ENCODE measurements at regions not wholly inside any gene's neighbourhood (a gene's known extent, or its start where the extent isn't known, plus 50 kb on each side); places are given as distances from the start of the nearest gene placed in this dataset.

DNA sequence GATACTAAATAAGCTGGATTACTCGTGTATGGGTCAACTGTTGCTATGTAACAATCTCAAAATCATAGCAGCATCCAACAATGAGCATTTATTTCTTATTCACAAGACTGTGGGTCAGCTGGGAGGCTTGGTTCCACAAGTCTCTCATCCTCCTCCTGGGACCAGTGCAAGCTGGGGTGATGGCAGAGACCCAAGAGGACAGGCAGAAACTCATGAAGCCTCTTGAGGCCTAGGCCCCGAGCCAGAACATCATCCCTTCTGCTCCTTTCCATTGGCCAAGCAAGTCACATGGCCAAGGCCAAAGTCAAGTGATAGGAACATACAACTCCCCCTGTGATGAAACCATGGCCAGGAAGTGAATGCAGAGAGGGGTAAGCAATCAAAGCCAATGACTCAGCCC is 422.1 kb downstream of the BCOR start:
- ATAC-seq (no peak), DNase-seq (peak; percentile 19 to 43 (median 30))
- no peak for TF ChIP-seq POLR2A (IDR thresholded peaks at IDR 0.05)
- TF ChIP-seq, protein P1, sequence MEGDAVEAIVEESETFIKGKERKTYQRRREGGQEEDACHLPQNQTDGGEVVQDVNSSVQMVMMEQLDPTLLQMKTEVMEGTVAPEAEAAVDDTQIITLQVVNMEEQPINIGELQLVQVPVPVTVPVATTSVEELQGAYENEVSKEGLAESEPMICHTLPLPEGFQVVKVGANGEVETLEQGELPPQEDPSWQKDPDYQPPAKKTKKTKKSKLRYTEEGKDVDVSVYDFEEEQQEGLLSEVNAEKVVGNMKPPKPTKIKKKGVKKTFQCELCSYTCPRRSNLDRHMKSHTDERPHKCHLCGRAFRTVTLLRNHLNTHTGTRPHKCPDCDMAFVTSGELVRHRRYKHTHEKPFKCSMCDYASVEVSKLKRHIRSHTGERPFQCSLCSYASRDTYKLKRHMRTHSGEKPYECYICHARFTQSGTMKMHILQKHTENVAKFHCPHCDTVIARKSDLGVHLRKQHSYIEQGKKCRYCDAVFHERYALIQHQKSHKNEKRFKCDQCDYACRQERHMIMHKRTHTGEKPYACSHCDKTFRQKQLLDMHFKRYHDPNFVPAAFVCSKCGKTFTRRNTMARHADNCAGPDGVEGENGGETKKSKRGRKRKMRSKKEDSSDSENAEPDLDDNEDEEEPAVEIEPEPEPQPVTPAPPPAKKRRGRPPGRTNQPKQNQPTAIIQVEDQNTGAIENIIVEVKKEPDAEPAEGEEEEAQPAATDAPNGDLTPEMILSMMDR (IDR thresholded peaks at IDR 0.05), result no peak
- Histone ChIP-seq H3K27ac (no peak overlapping the region), H3K36me3 (replicated peaks in 1 of 2; ENCODE audit: insufficient read depth in 1 of 2, low read depth in 2 of 2) (no peaks in the 10 kb centered on the region), H3K9me3 (no peaks in the 10 kb centered on the region), H3K4me3 (no peak overlapping the region), H3K4me1 (no peaks in the 10 kb centered on the region), H3K27me3 (no peaks in the 10 kb centered on the region)
- intact Hi-C loops (cut with DNase I), result no loop called here
- 30 to 47% methylated on average over 1 to 2 of the region's 2 CpGs for WGBS, 2 donors

DNA sequence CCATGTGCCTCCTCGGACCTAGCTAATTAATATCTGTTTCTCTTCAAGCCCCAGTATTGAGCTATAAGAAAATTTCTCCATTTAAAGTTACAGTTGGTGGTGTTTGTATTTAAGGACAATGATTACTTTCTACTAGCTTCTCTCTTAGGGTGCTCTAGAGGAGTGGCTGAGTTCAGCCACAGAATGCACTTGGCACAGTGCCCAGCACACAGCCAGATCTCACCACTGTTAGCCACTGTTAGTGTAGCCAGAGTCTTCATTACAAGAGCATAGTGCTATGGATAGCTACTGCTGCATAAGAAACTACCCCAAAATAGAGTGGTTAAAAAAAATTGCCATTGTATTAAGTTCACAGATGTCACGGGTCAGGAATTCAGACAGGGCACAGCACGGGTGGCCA is 421.3 kb downstream of the BCOR start:
- intact Hi-C loops (cut with DNase I), result no loop called here
- no peaks in the 10 kb centered on the region for H3K36me3 ChIP-seq (replicated peaks in 1 of 2; ENCODE audit: insufficient read depth in 1 of 2, low read depth in 2 of 2)
- no peak for DNase-seq

DNA sequence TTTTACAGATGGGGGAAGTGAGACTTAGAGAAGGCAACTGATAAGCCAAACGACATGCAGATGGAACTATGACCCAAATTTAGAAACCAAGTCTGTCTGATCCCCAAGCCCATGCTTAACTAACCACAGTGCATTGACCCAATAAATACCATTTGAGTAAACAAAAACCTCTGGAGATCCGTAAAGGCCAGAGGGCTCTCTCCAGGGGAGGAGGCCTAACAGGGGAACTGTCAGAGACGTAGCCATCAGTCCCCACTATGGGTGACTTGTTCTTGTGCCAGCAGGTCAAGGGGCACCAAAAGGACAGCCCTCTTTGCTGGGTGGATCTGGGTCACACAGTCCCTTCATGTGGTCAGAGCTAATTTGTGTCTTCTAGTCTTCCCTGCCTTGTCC is 420.2 kb downstream of the BCOR start:
- H3K4me3 ChIP-seq, result no peak overlapping the region
- 64 to 85% methylated on average over 3 of the region's 3 CpGs for WGBS, 2 donors
- H3K27ac ChIP-seq, result no peak overlapping the region
- ATAC-seq (no peak), DNase-seq (no peak)
- no peaks in the 10 kb centered on the region for H3K27me3 ChIP-seq
- TF ChIP-seq, protein P1 (IDR thresholded peaks at IDR 0.05), result no peak
- no peak for TF ChIP-seq POLR2A (IDR thresholded peaks at IDR 0.05)
- H3K9me3 ChIP-seq, result no peaks in the 10 kb centered on the region
- H3K4me1 ChIP-seq, result no peaks in the 10 kb centered on the region
- H3K36me3 ChIP-seq (replicated peaks in 1 of 2; ENCODE audit: insufficient read depth in 1 of 2, low read depth in 2 of 2), result no peaks in the 10 kb centered on the region
- intact Hi-C loops (cut with DNase I), result no loop called here

More for the DNA sequence above, 421.3 kb downstream of the BCOR start:
- no peak overlapping the region for H3K4me3 ChIP-seq
- H3K27me3 ChIP-seq, result no peaks in the 10 kb centered on the region
- 76 to 87% methylated on average over 1 to 3 of the region's 3 CpGs for WGBS, 2 donors
- H3K4me1 ChIP-seq, result no peaks in the 10 kb centered on the region
- no peaks in the 10 kb centered on the region for H3K9me3 ChIP-seq
- no peak for TF ChIP-seq POLR2A (IDR thresholded peaks at IDR 0.05)
- TF ChIP-seq, protein P1 (IDR thresholded peaks at IDR 0.05), result no peak
- H3K27ac ChIP-seq, result no peak overlapping the region
- ATAC-seq, result no peak

DNA sequence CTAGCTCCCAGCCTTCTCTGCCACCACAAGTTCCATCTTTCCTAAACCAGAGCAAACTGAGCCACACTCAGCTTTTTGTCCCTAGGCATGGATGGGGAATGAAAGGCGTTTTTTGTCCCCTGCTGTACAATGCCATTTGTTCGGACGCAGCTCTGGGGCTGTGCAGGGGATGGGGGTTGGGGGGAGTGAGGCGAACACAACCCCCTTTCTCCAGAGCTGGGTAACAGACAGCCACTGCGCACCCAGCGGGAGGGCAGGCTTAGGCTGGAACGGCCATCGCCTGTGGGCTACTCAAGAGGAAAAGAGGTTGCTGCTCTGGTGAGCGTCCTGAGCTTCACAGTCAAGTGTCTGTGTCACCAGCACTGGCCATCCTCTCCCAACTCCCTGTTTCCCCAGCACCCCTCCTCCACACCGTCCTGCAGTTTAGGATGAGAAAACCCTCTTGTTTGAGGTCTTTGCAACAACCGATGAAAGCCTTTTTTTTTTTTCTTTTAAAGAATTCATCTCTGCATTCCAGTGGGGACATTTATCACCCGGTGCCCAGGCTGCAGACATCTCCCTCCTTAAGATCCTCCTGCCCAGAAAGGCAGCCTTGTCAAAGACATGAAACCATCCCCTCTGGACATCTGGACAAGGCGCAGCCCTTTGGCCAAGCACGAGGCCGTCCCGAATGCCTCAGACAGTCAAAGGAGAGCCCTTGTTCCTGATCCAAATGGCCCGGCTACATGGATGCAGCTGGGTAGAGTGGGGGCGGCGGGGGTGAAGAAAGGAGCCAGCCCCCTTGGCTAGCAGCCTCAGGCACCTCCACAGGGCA is 419.6 kb downstream of the BCOR start:
- Histone ChIP-seq H3K4me3 (no peak overlapping the region), H3K27me3 (no peaks in the 10 kb centered on the region), H3K36me3 (replicated peaks in 1 of 2; ENCODE audit: insufficient read depth in 1 of 2, low read depth in 2 of 2) (no peaks in the 10 kb centered on the region), H3K9me3 (no peaks in the 10 kb centered on the region), H3K4me1 (no peaks in the 10 kb centered on the region), H3K27ac (no peak overlapping the region)
- no peak for ATAC-seq
- DNase-seq, result no peak
- intact Hi-C loops (cut with DNase I), result no loop called here
- TF ChIP-seq POLR2A (IDR thresholded peaks at IDR 0.05), result no peak
- TF ChIP-seq, protein P1 (IDR thresholded peaks at IDR 0.05), result no peak
- 70 to 87% methylated on average over 8 to 17 of the region's 19 CpGs for WGBS, 2 donors

DNA sequence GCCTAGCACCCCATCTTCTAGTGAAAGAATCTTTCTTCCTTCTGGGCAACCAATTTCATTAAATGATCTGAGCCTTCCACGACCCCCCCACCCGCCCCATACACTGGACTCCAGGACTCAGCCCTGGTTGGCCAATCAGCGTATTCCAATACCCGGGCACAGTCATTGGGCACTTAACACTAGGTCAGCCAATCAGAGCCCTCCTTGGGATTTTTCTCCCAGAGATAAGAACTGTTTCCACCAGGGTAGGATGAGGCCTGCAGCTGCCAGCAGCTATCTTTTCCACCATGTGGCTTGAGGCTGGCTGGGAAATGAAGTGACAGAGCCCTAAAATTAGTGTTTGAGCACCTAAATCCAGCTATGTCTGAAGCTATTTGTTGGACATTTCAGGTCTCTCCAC is 418.8 kb downstream of the BCOR start:
- no peak for TF ChIP-seq POLR2A (IDR thresholded peaks at IDR 0.05)
- TF ChIP-seq, protein P1 (IDR thresholded peaks at IDR 0.05), result no peak
- ATAC-seq, result no peak
- no peaks in the 10 kb centered on the region for H3K36me3 ChIP-seq (replicated peaks in 1 of 2; ENCODE audit: insufficient read depth in 1 of 2, low read depth in 2 of 2)
- H3K4me1 ChIP-seq, result no peaks in the 10 kb centered on the region
- H3K27me3 ChIP-seq, result no peaks in the 10 kb centered on the region
- 54 to 67% methylated on average over 1 to 2 of the region's 4 CpGs for WGBS, 2 donors
- no peaks in the 10 kb centered on the region for H3K9me3 ChIP-seq
- no peak for DNase-seq
- intact Hi-C loops (cut with DNase I), result no loop called here
- H3K4me3 ChIP-seq, result no peak overlapping the region
- no peak overlapping the region for H3K27ac ChIP-seq

Data from body of pancreas (tissue), 4 donors.